ENCODE measurements at regions not wholly inside any gene's neighbourhood (a gene's known extent, or its start where the extent isn't known, plus 50 kb on each side); places are given as distances from the start of the nearest gene placed in this dataset.

GRCh38 chr5:97801461-97801860 is 618.4 kb upstream of the RIOK2 start:
- no peak for TF ChIP-seq CTCF (conservative IDR thresholded peaks at IDR 0.05)
- TF ChIP-seq ZFX (IDR thresholded peaks at IDR 0.05), result no peak

All from C4-2B (cell line).